ENCODE measurements at regions not wholly inside any gene's neighbourhood (a gene's known extent, or its start where the extent isn't known, plus 50 kb on each side); places are given as distances from the start of the nearest gene placed in this dataset.

GRCh38 chr12:115438314-115438713 lies 754.3 kb upstream of the TBX3 start:
- no peaks in the 10 kb centered on the region for H3K27me3 ChIP-seq (ENCODE audit: insufficient read depth, low read length)
- H3K36me3 ChIP-seq (ENCODE audit: insufficient read depth, low read length), result no peaks in the 10 kb centered on the region
- H3F3A ChIP-seq (ENCODE audit: insufficient read depth, low read length), result no peaks in the 10 kb centered on the region
- no peaks in the 10 kb centered on the region for H3K9me3 ChIP-seq (ENCODE audit: low read length)
- no peak for TF ChIP-seq EZH2 (IDR thresholded peaks at IDR 0.05; ENCODE audit: borderline replicate concordance, low read length)
- TF ChIP-seq, protein P1, sequence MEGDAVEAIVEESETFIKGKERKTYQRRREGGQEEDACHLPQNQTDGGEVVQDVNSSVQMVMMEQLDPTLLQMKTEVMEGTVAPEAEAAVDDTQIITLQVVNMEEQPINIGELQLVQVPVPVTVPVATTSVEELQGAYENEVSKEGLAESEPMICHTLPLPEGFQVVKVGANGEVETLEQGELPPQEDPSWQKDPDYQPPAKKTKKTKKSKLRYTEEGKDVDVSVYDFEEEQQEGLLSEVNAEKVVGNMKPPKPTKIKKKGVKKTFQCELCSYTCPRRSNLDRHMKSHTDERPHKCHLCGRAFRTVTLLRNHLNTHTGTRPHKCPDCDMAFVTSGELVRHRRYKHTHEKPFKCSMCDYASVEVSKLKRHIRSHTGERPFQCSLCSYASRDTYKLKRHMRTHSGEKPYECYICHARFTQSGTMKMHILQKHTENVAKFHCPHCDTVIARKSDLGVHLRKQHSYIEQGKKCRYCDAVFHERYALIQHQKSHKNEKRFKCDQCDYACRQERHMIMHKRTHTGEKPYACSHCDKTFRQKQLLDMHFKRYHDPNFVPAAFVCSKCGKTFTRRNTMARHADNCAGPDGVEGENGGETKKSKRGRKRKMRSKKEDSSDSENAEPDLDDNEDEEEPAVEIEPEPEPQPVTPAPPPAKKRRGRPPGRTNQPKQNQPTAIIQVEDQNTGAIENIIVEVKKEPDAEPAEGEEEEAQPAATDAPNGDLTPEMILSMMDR (IDR thresholded peaks at IDR 0.05; ENCODE audit: low read length), result no peak
- H4K20me1 ChIP-seq (ENCODE audit: insufficient read depth, low read length), result no peaks in the 10 kb centered on the region
- H3K79me2 ChIP-seq (ENCODE audit: insufficient read depth, low read length), result no peaks in the 10 kb centered on the region
- H3K4me1 ChIP-seq (ENCODE audit: insufficient read depth, low read length, severe bottlenecking), result no peaks in the 10 kb centered on the region
- H3K9ac ChIP-seq (ENCODE audit: low read length), result no peak overlapping the region
- no peak overlapping the region for H3K27ac ChIP-seq (ENCODE audit: low read depth, low read length, poor library complexity, severe bottlenecking)
- no peak overlapping the region for H2AFZ ChIP-seq (ENCODE audit: low read length)
- H3K9me2 ChIP-seq (ENCODE audit: low read depth, low read length), result no peaks in the 10 kb centered on the region
- H3K4me3 ChIP-seq (ENCODE audit: low read depth, low read length, poor library complexity, severe bottlenecking), result no peak overlapping the region
- H3K4me2 ChIP-seq (ENCODE audit: low read length), result no peak overlapping the region

- Histone ChIP-seq H4K20me1 (ENCODE audit: insufficient read depth, low read length) (no peaks in the 10 kb centered on the region), H3K27me3 (ENCODE audit: insufficient read depth, low read length) (no peaks in the 10 kb centered on the region), H3K4me2 (ENCODE audit: low read length) (no peak overlapping the region), H3K9me3 (ENCODE audit: low read length) (no peaks in the 10 kb centered on the region), H3K36me3 (ENCODE audit: insufficient read depth, low read length) (no peaks in the 10 kb centered on the region), H3K9ac (ENCODE audit: low read length) (no peak overlapping the region), H3F3A (ENCODE audit: insufficient read depth, low read length) (no peaks in the 10 kb centered on the region), H3K27ac (ENCODE audit: low read depth, low read length, poor library complexity, severe bottlenecking) (no peak overlapping the region), H2AFZ (ENCODE audit: low read length) (no peak overlapping the region), H3K4me1 (ENCODE audit: insufficient read depth, low read length, severe bottlenecking) (no peaks in the 10 kb centered on the region), H3K79me2 (ENCODE audit: insufficient read depth, low read length) (no peaks in the 10 kb centered on the region), H3K9me2 (ENCODE audit: low read depth, low read length) (no peaks in the 10 kb centered on the region), H3K4me3 (ENCODE audit: low read depth, low read length, poor library complexity, severe bottlenecking) (no peak overlapping the region)
- TF ChIP-seq, protein P1 (IDR thresholded peaks at IDR 0.05; ENCODE audit: low read length), result no peak
- no peak for TF ChIP-seq EZH2 (IDR thresholded peaks at IDR 0.05; ENCODE audit: borderline replicate concordance, low read length)
Observed at GRCh38 chr12:115437061-115437567, 753.1 kb upstream of the TBX3 start.

DNA sequence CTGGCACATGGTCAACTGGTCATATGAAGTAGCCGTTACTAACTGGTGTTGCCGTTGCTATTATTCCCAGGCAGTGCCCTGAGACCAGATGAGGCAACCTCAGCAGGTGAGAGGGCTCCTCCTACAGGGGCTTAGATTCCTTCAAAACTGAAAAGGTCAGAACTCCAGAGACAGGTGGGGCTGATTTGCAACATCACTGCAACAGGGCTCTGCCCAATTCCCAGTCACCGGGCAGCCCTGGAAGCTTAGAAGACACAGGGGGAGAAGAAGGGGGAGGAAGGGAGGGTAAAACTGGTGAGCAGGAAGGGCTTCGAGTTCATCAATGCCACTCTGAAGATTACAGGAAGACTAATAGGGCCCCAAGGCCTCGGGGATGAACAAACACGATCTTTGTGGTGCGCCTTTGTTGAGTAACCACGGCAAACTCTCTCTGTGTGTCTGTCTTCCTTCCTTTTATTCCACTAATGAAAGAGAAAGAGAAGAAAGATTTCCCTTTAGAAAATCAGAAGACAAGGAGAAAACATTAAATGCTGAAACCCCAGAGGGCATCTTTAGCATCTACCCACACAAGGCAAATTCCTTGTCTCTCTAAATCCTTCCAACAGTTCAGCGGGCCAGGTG lies 749.1 kb upstream of the TBX3 start:
- Histone ChIP-seq H3K4me3 (ENCODE audit: low read depth, low read length, poor library complexity, severe bottlenecking) (no peak overlapping the region), H3K4me2 (ENCODE audit: low read length) (no peak overlapping the region), H3K27ac (ENCODE audit: low read depth, low read length, poor library complexity, severe bottlenecking) (no peak overlapping the region), H3K4me1 (ENCODE audit: insufficient read depth, low read length, severe bottlenecking) (no peaks in the 10 kb centered on the region), H3K9me3 (ENCODE audit: low read length) (no peaks in the 10 kb centered on the region), H3K9me2 (ENCODE audit: low read depth, low read length) (no peaks in the 10 kb centered on the region), H4K20me1 (ENCODE audit: insufficient read depth, low read length) (no peaks in the 10 kb centered on the region), H2AFZ (ENCODE audit: low read length) (no peak overlapping the region), H3K9ac (ENCODE audit: low read length) (no peak overlapping the region), H3F3A (ENCODE audit: insufficient read depth, low read length) (no peaks in the 10 kb centered on the region), H3K27me3 (ENCODE audit: insufficient read depth, low read length) (no peaks in the 10 kb centered on the region), H3K36me3 (ENCODE audit: insufficient read depth, low read length) (no peaks in the 10 kb centered on the region), H3K79me2 (ENCODE audit: insufficient read depth, low read length) (no peaks in the 10 kb centered on the region)
- TF ChIP-seq EZH2 (IDR thresholded peaks at IDR 0.05; ENCODE audit: borderline replicate concordance, low read length), result no peak
- TF ChIP-seq, protein P1 (IDR thresholded peaks at IDR 0.05; ENCODE audit: low read length), result no peak

Data from OCI-LY1 (cell line).